HAP-1 (cell line): ENCODE measurements at regions not wholly inside any gene's neighbourhood (a gene's known extent, or its start where the extent isn't known, plus 50 kb on each side); places are given as distances from the start of the nearest gene placed in this dataset.

Source experiments
- DNase-seq, 2 experiments: peaks; one replicate each; pipeline ENCODE4 v3.0.0-alpha.2; 2016 to 2020; ENCODE audit warnings: low spot score in 2 of 2
- H3K27me3 ChIP-seq: fragments of 250-450 bp; sonication (Bioruptor Pico); 2 replicates; pipeline ENCODE4 v1.5.1; 2020; ENCODE audit warnings: low read depth, mild to moderate bottlenecking, moderate library complexity
- H3K36me3 ChIP-seq: fragments of 250-450 bp; sonication (Bioruptor Pico); replicated peaks from 2 replicates; pipeline ENCODE4 v1.5.1; 2020; ENCODE audit warnings: mild to moderate bottlenecking
- H3K4me1 ChIP-seq: fragments of 250-450 bp; sonication (Bioruptor Pico); 2 replicates; pipeline ENCODE4 v1.5.1; 2020; ENCODE audit warnings: mild to moderate bottlenecking
- H3K4me3 ChIP-seq: fragments of 250-450 bp; sonication (Bioruptor Pico); 2 replicates; pipeline ENCODE4 v1.5.1; 2020; ENCODE audit warnings: mild to moderate bottlenecking, moderate library complexity
- H3K9me3 ChIP-seq: fragments of 250-450 bp; sonication (Bioruptor Pico); 2 replicates; pipeline ENCODE4 v1.5.1; 2020; ENCODE audit warnings: mild to moderate bottlenecking, moderate library complexity
- in situ Hi-C: fragments of 300-500 bp; cut with MboI; formaldehyde crosslinking; loops from 3 replicates; pipeline ENCODE4 v1.14.3; 2020; ENCODE audit warnings: low sequenced_read_pairs, inconsistent platforms, mixed read lengths

DNA sequence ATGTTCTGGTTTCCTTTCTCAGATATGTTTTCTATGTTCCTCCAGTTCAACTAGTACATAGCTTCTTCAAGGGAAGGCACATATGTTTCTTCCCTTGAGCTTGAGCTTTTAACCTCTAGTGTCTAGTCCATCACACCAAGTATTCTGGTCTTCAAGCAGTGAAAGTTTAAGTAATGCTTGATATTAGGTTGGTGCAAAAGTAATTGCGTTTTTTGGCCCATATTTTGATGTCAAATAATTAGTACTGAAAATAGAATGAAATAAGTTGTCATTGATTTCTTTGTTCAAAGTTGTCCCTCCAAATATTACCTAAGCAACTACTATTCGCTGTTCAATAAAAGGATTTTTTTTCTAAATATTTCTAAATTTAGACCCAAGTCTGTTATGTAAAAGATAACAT, 146.7 kb upstream of the TSC22D2 start:
- in situ Hi-C loops, result no loop called here
- no peaks in the 10 kb centered on the region for H3K9me3 ChIP-seq
- H3K27me3 ChIP-seq, result no peaks in the 10 kb centered on the region
- H3K4me3 ChIP-seq, result no peak overlapping the region
- no peaks in the 10 kb centered on the region for H3K36me3 ChIP-seq
- H3K4me1 ChIP-seq, result peaks cover 7% of the 10 kb centered on the region; the same call in 1 of the 2 replicates
- DNase-seq, result no peak

DNA sequence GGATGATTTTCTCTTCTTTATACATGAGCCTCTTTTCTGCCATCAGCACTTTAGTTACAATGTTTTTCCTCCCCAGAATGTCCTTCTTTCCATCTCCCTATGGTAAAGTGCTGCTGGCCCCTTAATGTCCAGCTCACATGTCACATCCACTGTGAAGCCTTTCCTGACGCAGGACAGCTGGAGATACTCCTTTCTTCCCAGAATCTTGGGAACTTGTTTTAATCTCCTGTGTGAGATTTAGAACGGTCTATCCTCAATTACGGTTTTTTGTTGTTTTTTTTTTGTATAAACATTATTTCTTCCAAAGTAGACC, 147.7 kb upstream of the TSC22D2 start:
- Histone ChIP-seq H3K27me3 (no peaks in the 10 kb centered on the region), H3K4me3 (no peak overlapping the region), H3K4me1 (peaks cover 7% of the 10 kb centered on the region; the same call in 1 of the 2 replicates), H3K36me3 (no peaks in the 10 kb centered on the region), H3K9me3 (no peaks in the 10 kb centered on the region)
- in situ Hi-C loops, result no loop called here
- no peak for DNase-seq

DNA sequence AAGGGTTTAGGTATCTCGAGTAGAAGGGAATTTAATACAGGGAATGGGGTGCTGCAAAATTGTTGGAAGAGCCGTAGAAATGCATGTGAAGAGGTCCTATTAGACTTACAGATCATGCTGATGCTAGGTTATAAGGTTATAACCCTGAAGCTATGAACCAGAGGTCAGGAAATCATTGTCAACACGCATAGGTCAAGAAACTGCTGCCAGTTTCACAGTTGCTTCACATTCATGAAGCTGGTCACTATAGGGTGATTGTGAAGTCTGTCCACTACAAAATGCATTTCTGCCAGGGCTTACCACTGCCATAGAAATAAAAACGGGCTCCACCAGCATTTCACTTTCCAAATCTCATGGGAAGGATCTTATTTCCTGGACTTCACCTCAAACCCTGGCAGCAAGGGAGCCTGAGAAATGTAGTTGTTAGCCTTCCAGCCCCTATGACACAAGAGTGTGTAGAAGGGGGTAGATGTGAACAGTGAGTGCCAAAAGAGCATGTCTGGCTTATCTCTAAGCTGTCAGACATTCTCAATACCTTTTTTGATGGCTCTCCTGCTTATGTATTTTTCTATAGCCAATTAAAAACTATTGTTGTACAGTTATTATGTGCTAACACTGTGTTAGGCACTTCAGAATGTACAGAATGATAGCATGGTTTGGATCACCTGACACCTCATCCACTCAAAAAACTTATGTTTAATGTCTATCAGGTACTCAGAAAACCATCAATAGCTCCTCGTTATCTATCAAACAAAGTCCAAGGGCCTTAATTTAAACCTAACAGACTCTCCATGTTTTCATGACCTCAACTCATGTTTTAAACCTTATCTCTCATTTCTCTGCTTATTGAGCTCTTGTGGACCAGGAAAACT, 148.3 kb upstream of the TSC22D2 start:
- Histone ChIP-seq H3K27me3 (no peaks in the 10 kb centered on the region), H3K4me3 (no peak overlapping the region), H3K36me3 (no peaks in the 10 kb centered on the region), H3K4me1 (peaks cover 7% of the 10 kb centered on the region; the same call in 1 of the 2 replicates), H3K9me3 (no peaks in the 10 kb centered on the region)
- DNase-seq, result no peak
- in situ Hi-C loops, result no loop called here

DNA sequence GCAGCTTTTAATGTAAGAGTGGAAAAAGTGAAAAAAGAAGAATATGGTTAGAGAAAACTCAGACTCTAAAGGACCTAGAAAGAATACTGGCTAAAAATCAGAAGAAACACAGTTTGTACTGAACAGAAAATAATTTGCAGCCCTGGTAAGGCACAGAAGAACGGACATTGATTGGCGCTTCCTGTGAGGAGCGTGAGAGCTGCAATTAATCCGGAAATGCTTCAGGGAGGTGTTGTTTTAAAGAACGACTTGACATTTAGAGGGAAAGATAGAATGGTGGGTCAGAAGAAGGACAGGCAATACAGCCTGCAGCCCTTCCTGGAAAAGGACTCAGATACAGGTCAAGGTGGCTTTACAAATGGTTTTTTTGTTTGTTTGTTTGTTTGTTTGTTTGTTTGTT, 151.3 kb upstream of the TSC22D2 start:
- no peaks in the 10 kb centered on the region for H3K27me3 ChIP-seq
- H3K4me1 ChIP-seq, result peaks cover 16% of the 10 kb centered on the region
- DNase-seq, result no peak
- in situ Hi-C loops, result no loop called here
- no peaks in the 10 kb centered on the region for H3K9me3 ChIP-seq
- no peak overlapping the region for H3K4me3 ChIP-seq
- no peaks in the 10 kb centered on the region for H3K36me3 ChIP-seq

DNA sequence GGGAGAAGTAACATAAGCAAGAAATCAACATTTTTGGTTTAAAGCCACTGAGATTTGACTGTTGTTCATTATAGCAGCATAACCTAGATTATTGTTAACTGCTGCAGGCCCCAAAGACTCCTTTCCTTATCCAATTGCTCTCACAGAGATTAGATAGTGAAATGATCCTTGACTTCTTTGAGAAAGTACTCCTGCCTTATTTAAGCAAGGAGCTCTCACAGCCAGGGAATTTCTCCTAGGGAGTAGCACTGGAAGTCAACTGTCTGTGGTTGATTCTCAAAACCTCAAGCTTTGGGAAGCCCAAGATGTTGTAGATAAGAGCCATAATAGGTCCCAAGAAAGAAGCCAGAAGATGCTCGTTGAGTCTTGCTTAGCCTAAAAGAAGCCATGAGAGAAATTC, 151.8 kb upstream of the TSC22D2 start:
- Histone ChIP-seq H3K4me3 (no peak overlapping the region), H3K9me3 (no peaks in the 10 kb centered on the region), H3K4me1 (peaks cover 17% of the 10 kb centered on the region), H3K36me3 (no peaks in the 10 kb centered on the region), H3K27me3 (no peaks in the 10 kb centered on the region)
- no peak for DNase-seq
- in situ Hi-C loops, result no loop called here

DNA sequence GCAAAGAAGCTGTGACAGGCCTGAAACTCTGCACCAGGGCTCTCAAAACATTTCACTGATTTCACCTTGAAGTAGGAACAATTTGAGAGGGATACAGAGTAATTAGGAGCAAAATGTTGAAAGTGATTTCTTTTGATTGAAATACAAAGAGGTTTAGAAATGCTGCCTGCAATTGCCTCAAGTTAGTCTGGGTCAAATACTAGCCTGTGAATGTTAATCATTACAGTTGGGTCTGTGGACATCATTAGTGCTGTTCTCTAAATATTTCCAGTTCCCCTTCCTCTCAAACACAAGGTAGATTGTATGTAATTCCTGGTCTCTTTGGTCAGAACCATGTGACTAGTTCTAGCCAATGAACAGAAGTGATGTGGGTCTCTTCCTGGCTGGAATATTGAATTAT, 152.3 kb upstream of the TSC22D2 start:
- no peaks in the 10 kb centered on the region for H3K36me3 ChIP-seq
- H3K9me3 ChIP-seq, result no peaks in the 10 kb centered on the region
- in situ Hi-C loops, result no loop called here
- no peaks in the 10 kb centered on the region for H3K27me3 ChIP-seq
- no peak for DNase-seq
- peaks cover 22% of the 10 kb centered on the region for H3K4me1 ChIP-seq
- no peak overlapping the region for H3K4me3 ChIP-seq

DNA sequence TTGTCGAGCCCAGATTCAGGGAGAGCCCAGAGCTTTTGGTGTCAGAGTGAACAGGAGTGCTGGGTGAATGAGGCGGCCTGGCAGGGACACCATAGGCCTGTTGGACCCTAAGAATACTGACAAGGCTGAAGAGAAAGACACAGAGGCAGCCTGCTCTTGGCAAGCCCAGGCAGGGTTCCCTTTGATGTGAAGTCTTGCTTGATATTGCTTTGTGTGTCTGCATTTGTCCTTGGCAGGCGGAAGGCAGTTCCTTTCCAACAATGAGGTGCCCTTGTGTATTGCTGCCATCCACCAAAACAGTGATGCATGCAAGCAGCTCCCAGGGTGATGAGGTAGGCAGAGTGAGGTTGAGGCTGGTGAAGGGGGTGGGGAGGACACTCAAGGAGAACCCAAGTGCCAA, 152.7 kb upstream of the TSC22D2 start:
- Histone ChIP-seq H3K27me3 (no peaks in the 10 kb centered on the region), H3K4me1 (peaks cover 26% of the 10 kb centered on the region), H3K4me3 (no peak overlapping the region), H3K36me3 (no peaks in the 10 kb centered on the region), H3K9me3 (no peaks in the 10 kb centered on the region)
- in situ Hi-C loops, result no loop called here
- DNase-seq, result no peak

DNA sequence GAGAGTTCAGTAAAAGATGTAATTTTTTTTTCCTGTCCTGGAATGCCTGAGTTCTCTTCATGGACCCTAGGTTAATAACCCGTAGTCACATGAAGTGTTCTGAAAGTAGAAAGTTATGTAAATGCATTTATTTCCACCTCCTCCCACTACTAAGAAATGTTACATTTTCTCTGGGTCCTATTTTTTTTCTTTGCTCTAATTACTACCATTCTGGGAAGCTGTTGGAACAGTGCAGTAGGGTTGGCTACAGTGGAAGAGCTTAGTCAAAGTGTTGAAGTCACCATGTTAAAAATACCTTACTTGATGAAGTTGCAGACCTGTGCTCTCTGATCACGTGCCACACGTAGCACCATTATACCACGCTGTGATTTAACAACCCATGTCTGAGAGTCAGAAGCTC, 153.8 kb upstream of the TSC22D2 start:
- H3K27me3 ChIP-seq, result no peaks in the 10 kb centered on the region
- peaks cover 37% of the 10 kb centered on the region for H3K4me1 ChIP-seq
- H3K4me3 ChIP-seq, result no peak overlapping the region
- H3K36me3 ChIP-seq, result no peaks in the 10 kb centered on the region
- DNase-seq, result no peak
- H3K9me3 ChIP-seq, result no peaks in the 10 kb centered on the region
- in situ Hi-C loops, result no loop called here

DNA sequence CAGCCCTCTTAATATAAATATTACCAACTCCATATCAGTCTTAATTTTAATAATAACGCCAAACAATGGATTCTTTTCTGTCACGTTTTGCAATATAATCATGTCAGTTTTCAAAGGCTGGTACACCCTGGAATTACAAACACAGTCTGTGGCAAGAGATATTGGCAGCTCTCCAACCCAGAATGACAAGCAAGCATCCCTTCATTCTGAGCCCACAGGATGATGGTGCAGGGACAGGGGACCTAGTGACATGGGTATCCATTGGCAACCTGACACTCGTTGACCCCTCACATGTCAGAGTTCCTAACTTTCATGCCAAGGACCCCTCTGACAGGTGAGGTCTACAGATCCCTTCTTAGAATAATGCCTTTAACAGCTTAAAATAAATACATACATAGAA, 154.5 kb upstream of the TSC22D2 start:
- H3K36me3 ChIP-seq, result no peaks in the 10 kb centered on the region
- in situ Hi-C loops, result no loop called here
- no peak overlapping the region for H3K4me3 ChIP-seq
- H3K9me3 ChIP-seq, result no peaks in the 10 kb centered on the region
- no peaks in the 10 kb centered on the region for H3K27me3 ChIP-seq
- no peak for DNase-seq
- H3K4me1 ChIP-seq, result peaks cover 44% of the 10 kb centered on the region

DNA sequence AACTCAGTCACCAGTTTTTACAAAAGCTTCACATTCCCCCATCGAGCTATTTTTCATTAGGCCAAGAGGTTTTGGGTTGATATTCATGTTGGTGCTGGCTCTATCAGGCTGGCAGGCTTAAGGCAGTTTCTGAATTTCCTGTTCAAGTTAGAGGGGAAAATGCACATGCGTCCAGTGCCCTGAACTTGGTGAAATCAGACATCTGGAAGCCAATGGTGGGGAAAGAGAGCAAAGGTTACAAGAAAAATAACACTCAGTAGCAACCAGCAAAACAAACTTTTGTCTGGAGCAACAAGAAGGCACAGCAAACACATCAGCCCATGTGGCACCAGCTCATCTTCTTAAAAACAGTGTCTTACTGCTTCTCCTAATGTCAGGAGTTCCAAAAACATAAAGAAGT, 155.6 kb upstream of the TSC22D2 start:
- no peak for DNase-seq
- Histone ChIP-seq H3K36me3 (no peaks in the 10 kb centered on the region), H3K4me1 (peaks cover 50% of the 10 kb centered on the region), H3K9me3 (no peaks in the 10 kb centered on the region), H3K27me3 (no peaks in the 10 kb centered on the region), H3K4me3 (no peak overlapping the region)
- in situ Hi-C loops, result no loop called here

DNA sequence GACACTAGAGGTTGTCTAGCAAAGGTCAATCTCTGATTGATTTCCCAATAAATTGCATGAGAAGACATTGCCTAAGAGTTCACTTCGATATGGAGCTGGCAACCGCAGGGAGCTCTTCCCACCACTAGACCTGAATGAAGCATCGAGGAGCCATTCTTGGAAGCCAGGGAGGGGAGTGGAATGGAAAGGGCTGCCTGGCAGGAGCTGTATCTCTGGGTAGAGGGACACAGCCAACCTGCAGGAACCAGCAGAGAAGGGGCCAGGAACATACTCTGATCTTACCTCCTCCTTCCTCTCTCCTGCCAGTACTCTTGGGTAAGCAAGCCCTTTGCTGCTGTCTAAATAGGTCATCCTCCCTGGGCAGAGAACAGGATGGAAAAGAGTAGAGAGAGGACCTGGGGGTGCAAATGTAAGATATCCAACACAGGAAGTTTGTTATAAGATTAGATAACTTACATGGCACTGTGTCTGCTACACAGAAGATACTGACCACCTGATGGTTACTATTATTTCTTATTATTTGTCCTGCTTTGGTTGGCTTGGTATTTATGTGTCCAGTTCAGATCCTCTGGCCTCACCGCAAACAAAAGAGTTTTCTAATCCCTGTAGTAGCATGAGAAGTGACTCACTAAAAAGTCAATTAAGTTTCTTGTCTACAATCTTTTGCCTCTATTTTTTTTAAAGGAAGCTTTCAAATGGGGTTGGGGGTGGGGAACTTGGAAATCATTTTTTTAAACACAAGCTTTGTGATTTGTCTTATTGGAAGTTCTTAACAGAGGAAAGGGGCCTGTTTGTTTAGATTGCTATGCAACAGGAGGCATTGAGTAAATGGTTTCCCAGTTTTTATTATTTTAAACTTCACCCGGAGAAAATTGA, 156.7 kb upstream of the TSC22D2 start:
- Histone ChIP-seq H3K9me3 (no peaks in the 10 kb centered on the region), H3K36me3 (no peaks in the 10 kb centered on the region), H3K4me3 (no peak overlapping the region), H3K4me1 (peaks cover 50% of the 10 kb centered on the region), H3K27me3 (no peaks in the 10 kb centered on the region)
- peak; percentile 33 to 78 for DNase-seq
- in situ Hi-C loops, result no loop called here

DNA sequence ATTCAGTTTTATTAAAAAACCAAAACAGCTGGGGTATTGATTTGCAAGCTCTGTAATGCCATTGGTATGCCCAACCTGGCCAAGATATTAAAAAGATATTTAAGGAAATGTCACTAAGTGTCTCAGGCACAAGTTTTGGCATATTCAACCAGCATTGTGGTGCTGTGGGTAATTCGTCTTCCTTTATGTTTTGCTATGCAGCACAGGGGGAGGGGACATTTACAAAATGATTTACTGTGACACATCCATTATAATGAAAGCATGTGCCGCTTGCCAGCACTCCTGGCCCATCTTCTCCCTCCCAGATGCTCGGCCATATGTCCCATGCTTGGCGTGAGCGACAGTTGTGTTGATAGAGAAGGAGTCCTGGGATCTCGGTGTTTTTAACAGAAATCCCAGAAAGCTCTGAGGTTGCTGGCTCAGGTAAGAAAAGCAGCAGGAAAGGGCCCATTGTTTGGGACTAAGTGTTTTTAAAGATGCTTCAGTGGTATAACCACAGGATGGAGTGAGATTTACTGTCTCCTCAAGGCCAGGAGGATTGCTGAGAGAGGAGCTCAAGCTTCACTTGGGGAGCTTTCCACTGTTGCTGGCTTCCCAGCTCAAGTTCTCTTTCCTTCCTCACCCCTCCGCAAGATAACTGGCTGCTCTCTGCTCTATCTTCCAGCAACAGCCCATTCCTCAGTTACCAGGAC, 158.2 kb upstream of the TSC22D2 start:
- H3K9me3 ChIP-seq, result no peaks in the 10 kb centered on the region
- peak in 1 of 2 experiments; percentile 28 for DNase-seq
- in situ Hi-C loops, result no loop called here
- no peaks in the 10 kb centered on the region for H3K36me3 ChIP-seq
- H3K4me1 ChIP-seq, result peaks cover 50% of the 10 kb centered on the region
- no peaks in the 10 kb centered on the region for H3K27me3 ChIP-seq
- no peak overlapping the region for H3K4me3 ChIP-seq

DNA sequence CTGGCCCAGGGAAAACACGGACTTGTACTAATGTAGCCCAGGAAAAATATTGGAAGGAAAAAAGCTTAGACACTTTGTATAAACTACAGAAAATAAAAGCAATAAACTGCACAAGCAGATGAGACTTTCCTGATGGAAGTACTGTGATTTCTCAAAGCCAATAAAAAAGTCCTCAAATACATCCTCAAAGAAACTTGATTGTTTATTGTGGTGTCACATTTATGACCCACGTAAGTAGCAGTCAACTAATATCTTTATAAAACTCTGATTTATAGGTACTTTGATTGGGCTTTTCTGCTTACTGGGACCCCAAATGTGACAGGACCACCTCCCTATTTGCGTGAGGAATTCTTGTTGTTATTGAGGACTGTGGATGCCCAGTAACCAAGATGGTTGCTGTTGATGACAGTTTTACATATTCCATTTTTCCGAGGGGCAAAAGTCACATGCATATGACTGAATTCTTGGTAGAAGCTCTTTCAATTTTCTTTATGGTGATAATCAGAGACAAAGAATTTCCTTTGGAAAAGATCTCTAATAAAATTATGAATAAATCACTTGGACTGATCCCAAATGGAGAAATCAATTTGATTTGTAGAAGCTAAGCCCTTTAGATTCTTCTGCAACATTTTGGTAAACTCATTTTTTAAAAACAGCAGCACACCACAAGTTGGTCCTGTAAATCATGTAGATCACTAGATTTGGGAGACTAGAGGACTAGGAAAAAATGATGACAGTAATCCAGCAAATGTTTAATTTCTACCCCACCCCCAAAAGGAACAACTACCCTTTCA, 159.0 kb upstream of the TSC22D2 start:
- peaks cover 50% of the 10 kb centered on the region for H3K4me1 ChIP-seq
- no peak overlapping the region for H3K4me3 ChIP-seq
- in situ Hi-C loops, result no loop called here

More for the DNA sequence above, 159.0 kb upstream of the TSC22D2 start:
- no peaks in the 10 kb centered on the region for H3K9me3 ChIP-seq
- DNase-seq, result no peak
- H3K27me3 ChIP-seq, result no peaks in the 10 kb centered on the region
- H3K36me3 ChIP-seq, result no peaks in the 10 kb centered on the region
